ENCODE measurements at regions not wholly inside any gene's neighbourhood (a gene's known extent, or its start where the extent isn't known, plus 50 kb on each side); places are given as distances from the start of the nearest gene placed in this dataset.

GRCh38 chr11:134686460-134687061, 274.5 kb upstream of the B3GAT1 start:
- ATAC-seq, result no peak
- H3K27me3 ChIP-seq (ENCODE audit: insufficient read depth, low read length), result peaks cover 86% of the 10 kb centered on the region
- TF ChIP-seq FOSL1 (IDR thresholded peaks at IDR 0.05; ENCODE audit: low read depth) (no peak), REST (IDR thresholded peaks at IDR 0.05; ENCODE audit: low read depth) (peak; percentile 55), RAD21 (IDR thresholded peaks at IDR 0.05; ENCODE audit: low read depth) (no peak), SIN3A (IDR thresholded peaks at IDR 0.05; ENCODE audit: low read depth) (no peak)

GRCh38 chr11:134685793-134686380, 273.8 kb upstream of the B3GAT1 start:
- H3K9me3 ChIP-seq (ENCODE audit: control insufficient read depth in 1 of 2, insufficient read depth in 1 of 2, low read depth in 1 of 2, low read length in 2 of 2), result no peaks in the 10 kb centered on the region
- no peak overlapping the region for H3K4me3 ChIP-seq (replicated peaks in 1 of 2; ENCODE audit: low read depth in 1 of 2, low read length in 2 of 2)
- no peaks in the 10 kb centered on the region for H4K20me1 ChIP-seq (ENCODE audit: insufficient read depth)
- no TSS peak for BruUV-seq (replicated peaks)
- no peak overlapping the region for H3K9ac ChIP-seq (ENCODE audit: low read length)
- no peaks in the 10 kb centered on the region for H3K36me3 ChIP-seq (ENCODE audit: control insufficient read depth in 1 of 2, insufficient read depth in 2 of 2, low read length in 2 of 2)
- no peak overlapping the region for H3K4me2 ChIP-seq (ENCODE audit: low read length)
- ATAC-seq (no peak), DNase-seq (ENCODE audit: low read depth, low spot score) (no peak)
- POLR2A ChIA-PET, result no interaction called here
- H2AFZ ChIP-seq (ENCODE audit: low read depth, low read length, poor library complexity, severe bottlenecking), result no peak overlapping the region
- RAD21 ChIA-PET (ENCODE audit: low non-redundant PET in 1 of 2, low total read pairs in 2 of 2, uncharacterized antibody in 2 of 2, unreplicated experiment in 2 of 2), result no interaction called here
- intact Hi-C loops (cut with micrococcal nuclease), result no loop called here
- no peaks in the 10 kb centered on the region for H3K4me1 ChIP-seq (ENCODE audit: control insufficient read depth in 1 of 2, insufficient read depth in 2 of 2, low read length in 2 of 2)
- CTCF ChIA-PET, result no interaction called here
- no peaks in the 10 kb centered on the region for H3K79me2 ChIP-seq (ENCODE audit: insufficient read depth, low read length)
- H3K27me3 ChIP-seq (ENCODE audit: insufficient read depth, low read length), result peaks cover 82% of the 10 kb centered on the region
- no peaks in the 10 kb centered on the region for H3K9me2 ChIP-seq (ENCODE audit: insufficient read depth)
- no peak overlapping the region for H3K27ac ChIP-seq (ENCODE audit: low read depth, low read length)
- TF ChIP-seq POLR2AphosphoS5 (IDR thresholded peaks at IDR 0.05; ENCODE audit: low read depth, low read length) (no peak), ZFX (IDR thresholded peaks at IDR 0.05) (no peak), ELF1 (IDR thresholded peaks at IDR 0.05; ENCODE audit: borderline replicate concordance, low read depth) (no peak), MAX (IDR thresholded peaks at IDR 0.05) (no peak), SRF (IDR thresholded peaks at IDR 0.05; ENCODE audit: low read depth) (no peak), CEBPB (IDR thresholded peaks at IDR 0.05; ENCODE audit: low read depth) (no peak), EZH2phosphoT487 (IDR thresholded peaks at IDR 0.05; ENCODE audit: borderline replicate concordance) (no peak), REST (IDR thresholded peaks at IDR 0.05; ENCODE audit: low read depth) (no peak), YY1 (IDR thresholded peaks at IDR 0.05; ENCODE audit: extremely low read depth, insufficient replicate concordance, low read depth, low read length) (no peak)

More at GRCh38 chr11:134686460-134687061, 274.5 kb upstream of the B3GAT1 start:
- Histone ChIP-seq H3K36me3 (ENCODE audit: control insufficient read depth in 1 of 2, insufficient read depth in 2 of 2, low read length in 2 of 2) (no peaks in the 10 kb centered on the region), H3K27ac (ENCODE audit: low read depth, low read length) (no peak overlapping the region), H3K4me1 (ENCODE audit: control insufficient read depth in 1 of 2, insufficient read depth in 2 of 2, low read length in 2 of 2) (no peaks in the 10 kb centered on the region), H3K9me2 (ENCODE audit: insufficient read depth) (no peaks in the 10 kb centered on the region), H3K79me2 (ENCODE audit: insufficient read depth, low read length) (no peaks in the 10 kb centered on the region), H4K20me1 (ENCODE audit: insufficient read depth) (no peaks in the 10 kb centered on the region), H2AFZ (ENCODE audit: low read depth, low read length, poor library complexity, severe bottlenecking) (no peak overlapping the region), H3K4me2 (ENCODE audit: low read length) (no peak overlapping the region), H3K9me3 (ENCODE audit: control insufficient read depth in 1 of 2, insufficient read depth in 1 of 2, low read depth in 1 of 2, low read length in 2 of 2) (no peaks in the 10 kb centered on the region), H3K4me3 (replicated peaks in 1 of 2; ENCODE audit: low read depth in 1 of 2, low read length in 2 of 2) (no peak overlapping the region), H3K9ac (ENCODE audit: low read length) (no peak overlapping the region)
- CTCF ChIA-PET, result no interaction called here
- intact Hi-C loops (cut with micrococcal nuclease), result no loop called here
- POLR2A ChIA-PET, result no interaction called here
- RAD21 ChIA-PET (ENCODE audit: low non-redundant PET in 1 of 2, low total read pairs in 2 of 2, uncharacterized antibody in 2 of 2, unreplicated experiment in 2 of 2), result no interaction called here
- no TSS peak for BruUV-seq (replicated peaks)
- DNase-seq (ENCODE audit: low read depth, low spot score), result no peak

All from HCT116 (cell line).